ENCODE measurements at regions not wholly inside any gene's neighbourhood (a gene's known extent, or its start where the extent isn't known, plus 50 kb on each side); places are given as distances from the start of the nearest gene placed in this dataset.
A peak's percentile ranks its signal among the peaks of the same experiment; 100 is the strongest.

DNA sequence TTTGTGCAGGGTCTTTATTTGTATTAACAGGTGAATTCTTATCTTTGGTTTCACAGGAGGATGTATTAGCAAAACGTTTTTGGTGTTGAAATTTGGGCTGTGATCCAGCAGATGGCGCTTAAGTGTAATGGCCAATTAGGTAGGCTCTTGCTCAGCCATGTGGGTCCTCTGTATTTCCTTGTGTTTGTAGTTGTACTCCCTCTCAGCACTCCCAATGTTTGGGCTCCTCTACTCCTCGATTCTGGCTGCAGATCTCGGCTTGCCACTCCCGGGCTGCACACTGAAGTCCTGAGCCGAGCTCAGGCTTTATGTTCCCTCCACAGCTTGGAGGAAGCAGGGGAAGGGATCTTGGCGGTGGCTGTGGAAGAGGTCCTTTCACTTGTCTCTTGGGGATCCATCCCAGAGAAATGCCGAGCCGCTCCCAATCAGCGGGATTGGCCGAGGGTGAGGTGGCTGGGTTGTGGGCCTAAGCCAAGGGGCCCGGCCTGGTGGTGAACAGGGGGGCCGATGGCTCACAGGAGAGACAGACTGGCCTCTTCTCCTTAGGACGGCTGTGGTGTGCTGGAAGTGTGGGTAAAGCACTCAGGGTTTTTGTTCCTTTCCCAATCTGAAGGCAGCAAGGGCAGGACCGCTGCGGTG is 133.7 kb downstream of the AEBP2 start:
- FAIRE-seq (no peak), DNase-seq (ENCODE audit: insufficient read length, low spot score) (no peak)
- TF ChIP-seq TAF1 (IDR thresholded peaks at IDR 0.05; ENCODE audit: low read depth, low read length) (no peak), SPI1 (IDR thresholded peaks at IDR 0.05; ENCODE audit: low read depth, low read length) (no peak), POU2F2 (IDR thresholded peaks at IDR 0.05; ENCODE audit: low read depth, low read length) (no peak), POLR2AphosphoS5 (IDR thresholded peaks at IDR 0.05; ENCODE audit: low read depth, low read length) (no peak), POLR2A (IDR thresholded peaks at IDR 0.05; ENCODE audit: low read depth, low read length) (no peak), PAX5 (IDR thresholded peaks at IDR 0.05; ENCODE audit: insufficient read depth, low read length, severe bottlenecking) (no peak)

DNA sequence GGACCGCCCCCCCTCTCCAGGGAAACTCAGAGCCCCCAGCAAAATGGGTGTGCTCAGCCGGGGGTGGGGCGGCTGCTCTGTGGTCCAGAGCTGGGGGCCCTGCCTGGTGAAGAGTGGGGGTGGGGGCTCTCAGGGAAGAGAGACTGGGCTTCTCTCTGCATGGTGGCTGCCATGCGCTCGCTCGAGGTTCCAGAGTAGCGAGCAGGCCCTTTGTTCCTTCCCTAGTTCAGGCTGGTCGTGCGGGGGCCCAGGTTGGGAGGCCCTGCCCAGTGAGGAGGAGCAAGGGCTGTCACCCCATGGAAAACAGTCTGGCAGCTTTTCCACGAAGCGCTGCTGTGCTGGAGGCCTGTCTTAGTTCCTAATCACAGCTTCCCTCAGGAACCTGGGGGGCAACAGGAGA is 134.6 kb downstream of the AEBP2 start:
- TF ChIP-seq TAF1 (IDR thresholded peaks at IDR 0.05; ENCODE audit: low read depth, low read length) (no peak), SPI1 (IDR thresholded peaks at IDR 0.05; ENCODE audit: low read depth, low read length) (no peak), POU2F2 (IDR thresholded peaks at IDR 0.05; ENCODE audit: low read depth, low read length) (no peak), POLR2AphosphoS5 (IDR thresholded peaks at IDR 0.05; ENCODE audit: low read depth, low read length) (no peak)
- FAIRE-seq (no peak), DNase-seq (ENCODE audit: insufficient read length, low spot score) (no peak)

DNA sequence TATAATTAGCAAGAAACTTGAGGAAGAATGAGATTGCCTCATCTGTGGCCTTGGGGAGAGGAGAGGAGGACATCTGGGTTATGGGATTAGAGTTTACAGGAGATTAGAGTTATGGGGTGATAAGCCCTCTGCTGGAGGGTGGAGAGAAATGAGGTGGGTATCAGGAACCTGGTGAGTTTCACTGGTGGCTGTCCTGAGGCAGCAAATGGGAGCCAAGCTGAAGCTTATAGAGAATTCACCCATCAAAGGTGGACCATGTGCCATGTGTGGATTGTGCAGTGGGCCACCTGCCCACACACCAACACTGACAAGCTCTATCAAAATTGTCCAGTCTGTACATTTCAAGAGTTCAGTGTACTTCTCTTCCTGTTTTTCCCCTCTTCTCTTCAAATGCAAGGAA is 135.3 kb downstream of the AEBP2 start:
- TF ChIP-seq POLR2A (IDR thresholded peaks at IDR 0.05; ENCODE audit: low read depth, low read length) (no peak), SPI1 (IDR thresholded peaks at IDR 0.05; ENCODE audit: low read depth, low read length) (no peak), POU2F2 (IDR thresholded peaks at IDR 0.05; ENCODE audit: low read depth, low read length) (no peak), PAX5 (IDR thresholded peaks at IDR 0.05; ENCODE audit: insufficient read depth, low read length, severe bottlenecking) (no peak), TAF1 (IDR thresholded peaks at IDR 0.05; ENCODE audit: low read depth, low read length) (no peak), POLR2AphosphoS5 (IDR thresholded peaks at IDR 0.05; ENCODE audit: low read depth, low read length) (no peak)
- DNase-seq (ENCODE audit: insufficient read length, low spot score) (no peak), FAIRE-seq (no peak)

DNA sequence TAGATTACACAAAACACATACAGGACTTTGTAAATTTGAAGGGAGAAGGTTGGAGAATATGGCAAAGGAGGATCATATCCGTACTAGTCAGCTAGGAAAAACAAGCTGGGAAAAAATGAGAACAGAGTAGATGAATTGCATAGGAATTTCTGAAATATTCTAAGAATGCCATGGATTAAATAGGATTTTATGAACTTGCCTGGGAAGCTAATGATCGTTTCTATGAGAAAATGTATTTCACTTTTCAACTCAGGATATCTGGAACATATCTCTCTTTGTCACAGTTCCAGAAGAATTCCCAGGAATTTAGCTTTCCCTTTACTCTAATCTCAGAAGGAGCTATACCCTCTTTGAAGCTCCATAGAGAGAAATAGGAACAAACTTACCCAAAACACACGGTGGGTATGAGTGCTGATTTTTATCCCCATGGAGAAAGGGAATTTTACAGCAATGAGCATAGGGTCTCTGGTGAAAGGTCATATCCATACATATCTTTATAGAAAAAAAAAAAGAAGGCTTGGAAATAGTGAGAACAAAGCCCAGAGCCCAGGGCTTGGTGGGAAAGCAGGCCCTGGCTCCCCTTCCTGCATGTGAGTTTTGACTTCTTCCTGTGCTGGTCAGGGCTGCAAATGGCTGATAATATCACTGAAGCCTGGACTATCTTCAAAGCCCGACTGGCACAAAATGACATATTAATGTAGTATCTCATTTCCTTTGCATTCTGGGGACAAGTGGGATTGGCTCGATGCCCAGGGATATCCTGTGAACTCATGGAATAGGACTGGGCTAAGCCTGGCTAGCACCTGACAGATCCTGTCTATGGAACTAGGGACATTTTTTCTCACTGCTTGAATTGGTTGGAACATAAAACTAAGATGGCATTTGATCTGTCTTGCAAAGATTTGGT is 136.3 kb downstream of the AEBP2 start:
- TF ChIP-seq POLR2AphosphoS5 (IDR thresholded peaks at IDR 0.05; ENCODE audit: low read depth, low read length) (no peak), PAX5 (IDR thresholded peaks at IDR 0.05; ENCODE audit: insufficient read depth, low read length, severe bottlenecking) (no peak), POU2F2 (IDR thresholded peaks at IDR 0.05; ENCODE audit: low read depth, low read length) (no peak), TAF1 (IDR thresholded peaks at IDR 0.05; ENCODE audit: low read depth, low read length) (no peak), SPI1 (IDR thresholded peaks at IDR 0.05; ENCODE audit: low read depth, low read length) (no peak), POLR2A (IDR thresholded peaks at IDR 0.05; ENCODE audit: low read depth, low read length) (no peak)
- FAIRE-seq: no peak
- no peak for DNase-seq (ENCODE audit: insufficient read length, low spot score)

DNA sequence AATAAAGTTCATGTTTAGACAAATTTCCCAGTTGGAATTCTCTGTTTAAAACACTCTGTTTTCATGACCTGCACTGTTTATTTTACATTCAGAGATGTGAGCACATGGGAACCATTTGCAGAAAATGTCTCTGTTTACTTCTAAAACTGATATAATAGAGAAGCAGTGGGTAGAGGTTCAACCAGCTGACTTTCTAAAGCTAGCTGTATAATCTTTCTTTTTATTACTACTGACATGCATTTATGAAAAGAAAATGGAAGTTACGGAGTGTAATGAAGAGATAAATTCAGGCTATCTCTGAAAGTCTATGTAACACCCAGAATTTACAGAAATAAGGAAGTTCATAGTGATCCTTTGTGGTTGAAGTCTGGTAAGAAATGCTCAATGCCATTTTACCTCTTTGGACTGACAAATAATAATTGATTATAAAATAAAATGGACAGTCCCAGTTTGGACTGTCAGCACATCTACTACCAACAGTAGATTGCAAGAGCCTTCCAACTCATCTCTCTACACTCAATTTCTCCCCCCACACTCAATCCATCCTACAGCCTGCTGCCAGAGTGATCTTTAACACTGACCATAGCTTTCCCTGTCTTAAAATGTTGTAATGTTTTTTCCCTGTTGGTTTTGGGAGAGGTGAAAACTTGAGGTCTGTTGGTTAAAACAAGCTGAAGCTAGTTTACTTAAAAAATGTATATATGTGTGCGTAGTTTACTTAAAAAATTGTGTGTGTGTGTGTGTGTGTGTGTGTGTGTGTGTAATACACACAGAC is 137.4 kb downstream of the AEBP2 start:
- DNase-seq (ENCODE audit: insufficient read length, low spot score) (no peak), FAIRE-seq (no peak)
- TF ChIP-seq POU2F2 (IDR thresholded peaks at IDR 0.05; ENCODE audit: low read depth, low read length) (no peak), PAX5 (IDR thresholded peaks at IDR 0.05; ENCODE audit: insufficient read depth, low read length, severe bottlenecking) (no peak), POLR2A (IDR thresholded peaks at IDR 0.05; ENCODE audit: low read depth, low read length) (no peak), SPI1 (IDR thresholded peaks at IDR 0.05; ENCODE audit: low read depth, low read length) (no peak), POLR2AphosphoS5 (IDR thresholded peaks at IDR 0.05; ENCODE audit: low read depth, low read length) (no peak), TAF1 (IDR thresholded peaks at IDR 0.05; ENCODE audit: low read depth, low read length) (no peak)

DNA sequence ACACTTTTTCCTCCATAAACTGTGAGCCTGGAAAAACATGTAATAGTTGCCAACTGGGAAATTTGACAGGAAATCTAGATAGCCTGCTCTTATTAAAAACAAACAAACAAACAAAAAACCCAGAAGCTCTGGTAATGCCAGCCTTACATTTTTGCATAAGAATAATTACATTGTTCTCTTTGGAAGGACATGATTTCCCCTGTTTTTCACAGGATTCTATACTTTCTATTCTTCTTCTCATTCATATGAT is 137.9 kb downstream of the AEBP2 start:
- FAIRE-seq (no peak), DNase-seq (ENCODE audit: insufficient read length, low spot score) (no peak)
- TF ChIP-seq POU2F2 (IDR thresholded peaks at IDR 0.05; ENCODE audit: low read depth, low read length): no peak
- TF ChIP-seq TAF1 (IDR thresholded peaks at IDR 0.05; ENCODE audit: low read depth, low read length): no peak
- no peak for TF ChIP-seq PAX5 (IDR thresholded peaks at IDR 0.05; ENCODE audit: insufficient read depth, low read length, severe bottlenecking)
- TF ChIP-seq POLR2A (IDR thresholded peaks at IDR 0.05; ENCODE audit: low read depth, low read length): no peak
- TF ChIP-seq POLR2AphosphoS5 (IDR thresholded peaks at IDR 0.05; ENCODE audit: low read depth, low read length): no peak
- no peak for TF ChIP-seq SPI1 (IDR thresholded peaks at IDR 0.05; ENCODE audit: low read depth, low read length)

DNA sequence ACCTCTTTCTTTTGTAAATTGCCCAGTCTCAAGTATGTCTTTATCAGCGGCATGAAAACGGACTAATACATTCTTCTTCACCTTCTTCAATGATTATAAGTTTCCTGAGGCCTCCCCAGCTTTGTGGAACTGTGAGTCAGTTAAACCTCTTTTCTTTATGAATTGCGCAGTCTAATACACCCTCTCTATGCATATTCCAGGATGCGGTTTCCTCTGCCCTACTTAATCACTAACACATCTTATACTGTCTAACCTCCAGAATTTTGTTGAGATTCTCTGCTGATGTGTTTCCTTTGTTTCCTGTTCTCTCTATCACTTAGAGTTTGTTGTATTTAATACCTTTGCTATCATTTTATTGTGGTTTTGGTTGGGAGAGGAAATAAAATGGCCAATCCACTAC is 145.4 kb downstream of the AEBP2 start:
- TF ChIP-seq PAX5 (IDR thresholded peaks at IDR 0.05; ENCODE audit: insufficient read depth, low read length, severe bottlenecking) (no peak), POLR2A (IDR thresholded peaks at IDR 0.05; ENCODE audit: low read depth, low read length) (no peak), SPI1 (IDR thresholded peaks at IDR 0.05; ENCODE audit: low read depth, low read length) (no peak), POU2F2 (IDR thresholded peaks at IDR 0.05; ENCODE audit: low read depth, low read length) (no peak), POLR2AphosphoS5 (IDR thresholded peaks at IDR 0.05; ENCODE audit: low read depth, low read length) (no peak), TAF1 (IDR thresholded peaks at IDR 0.05; ENCODE audit: low read depth, low read length) (no peak)
- no peak for FAIRE-seq

DNA sequence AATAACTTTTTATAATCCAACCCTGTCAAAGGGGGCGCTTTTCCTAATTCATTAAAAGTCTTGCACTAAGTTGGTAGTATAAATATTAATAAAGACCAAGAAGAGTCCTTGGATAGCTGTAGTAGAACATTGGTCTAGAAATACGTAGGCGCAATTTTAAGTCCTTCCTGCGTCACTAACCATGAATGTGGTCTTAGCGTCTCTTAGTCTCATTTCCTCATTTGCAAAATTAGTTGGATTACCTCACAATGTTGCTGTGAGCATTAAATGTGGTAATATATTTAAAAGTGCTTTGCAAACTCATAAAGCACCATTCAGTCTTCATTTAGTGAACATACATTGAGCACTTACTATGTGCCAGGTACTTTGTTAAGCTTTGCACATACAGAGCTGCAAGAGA is 149.7 kb downstream of the AEBP2 start:
- FAIRE-seq (no peak), DNase-seq (ENCODE audit: insufficient read length, low spot score) (no peak)
- TF ChIP-seq TAF1 (IDR thresholded peaks at IDR 0.05; ENCODE audit: low read depth, low read length): no peak
- TF ChIP-seq POLR2AphosphoS5 (IDR thresholded peaks at IDR 0.05; ENCODE audit: low read depth, low read length): no peak
- TF ChIP-seq SPI1 (IDR thresholded peaks at IDR 0.05; ENCODE audit: low read depth, low read length): peak; percentile 39

More for the DNA sequence above, 145.4 kb downstream of the AEBP2 start:
- DNase-seq (ENCODE audit: insufficient read length, low spot score): no peak

DNA sequence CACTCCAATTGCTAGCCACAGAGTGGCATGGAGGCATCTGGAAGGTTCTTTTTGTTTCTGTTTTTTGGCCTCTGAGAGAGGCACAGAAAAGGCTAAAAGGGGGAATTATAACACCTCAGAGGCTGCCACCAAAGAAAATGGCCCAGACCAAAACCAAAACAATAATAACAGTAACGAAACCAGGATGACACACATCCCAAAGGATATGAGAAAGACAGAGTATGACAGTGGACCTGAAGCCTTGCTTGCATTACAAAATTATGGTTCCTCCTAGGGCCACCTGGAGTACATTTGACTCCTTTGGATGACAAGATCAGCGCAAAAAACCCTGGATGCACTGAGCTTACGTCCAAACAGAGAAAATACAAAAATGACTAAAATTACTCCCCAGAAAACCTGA is 152.7 kb downstream of the AEBP2 start:
- no peak for DNase-seq (ENCODE audit: insufficient read length, low spot score)
- FAIRE-seq: no peak

More for the DNA sequence above, 152.7 kb downstream of the AEBP2 start:
- no peak for TF ChIP-seq POU2F2 (IDR thresholded peaks at IDR 0.05; ENCODE audit: low read depth, low read length)
- no peak for TF ChIP-seq POLR2A (IDR thresholded peaks at IDR 0.05; ENCODE audit: low read depth, low read length)
- TF ChIP-seq TAF1 (IDR thresholded peaks at IDR 0.05; ENCODE audit: low read depth, low read length): no peak
- no peak for TF ChIP-seq SPI1 (IDR thresholded peaks at IDR 0.05; ENCODE audit: low read depth, low read length)
- no peak for TF ChIP-seq PAX5 (IDR thresholded peaks at IDR 0.05; ENCODE audit: insufficient read depth, low read length, severe bottlenecking)
- no peak for TF ChIP-seq POLR2AphosphoS5 (IDR thresholded peaks at IDR 0.05; ENCODE audit: low read depth, low read length)

Measured in GM12891 (cell line).